ENCODE measurements at regions not wholly inside any gene's neighbourhood (a gene's known extent, or its start where the extent isn't known, plus 50 kb on each side); places are given as distances from the start of the nearest gene placed in this dataset.
A peak's percentile ranks its signal among the peaks of the same experiment; 100 is the strongest.
"Not testable (repeated sequence)": the region's sequence is repeated elsewhere in the genome, so short reads cannot be mapped to it uniquely, and the experiment has no call there.

GRCh38 chr6:50913105-50913770 is 94.6 kb downstream of the TFAP2B start:
- H3K9ac ChIP-seq (ENCODE audit: insufficient read depth in 1 of 2, low read length in 2 of 2), result no peak overlapping the region
- no peak overlapping the region for H3K27ac ChIP-seq (ENCODE audit: low read depth in 1 of 2, low read length in 1 of 2)
- H3K4me3 ChIP-seq, result no peak overlapping the region
- H3K4me1 ChIP-seq (ENCODE audit: control insufficient read depth in 5 of 5, insufficient read depth in 5 of 5, low read length in 5 of 5), result no peaks in the 10 kb centered on the region
- H3K9me3 ChIP-seq (ENCODE audit: control insufficient read depth in 4 of 4, insufficient read depth in 3 of 4, low read length in 3 of 4), result peaks cover 0 to 4% (median 3%) of the 10 kb centered on the region in 4 donors
- H3K36me3 ChIP-seq (ENCODE audit: control insufficient read depth in 4 of 4, insufficient read depth in 4 of 4, low read length in 4 of 4), result no peaks in the 10 kb centered on the region
- TF ChIP-seq CTCF (IDR thresholded peaks at IDR 0.05; ENCODE audit: control extremely low read depth, extremely low read depth), result no peak
- ATAC-seq (ENCODE audit: insufficient read depth, low FRiP score) (no peak), DNase-seq (no peak)
- WGBS, 2 donors, result 94% methylated on average over 20 of the region's 20 CpGs
- H3K27me3 ChIP-seq (ENCODE audit: control insufficient read depth in 3 of 3, insufficient read depth in 3 of 3, low read length in 2 of 3), result no peaks in the 10 kb centered on the region

GRCh38 chr6:50921378-50921777 is 102.7 kb downstream of the TFAP2B start:
- H3K27me3 ChIP-seq (ENCODE audit: control insufficient read depth in 3 of 3, insufficient read depth in 3 of 3, low read length in 2 of 3); H3K9ac ChIP-seq (ENCODE audit: insufficient read depth in 1 of 2, low read length in 2 of 2); H3K4me1 ChIP-seq (ENCODE audit: control insufficient read depth in 5 of 5, insufficient read depth in 5 of 5, low read length in 5 of 5); ATAC-seq (ENCODE audit: insufficient read depth, low FRiP score); H3K27ac ChIP-seq (ENCODE audit: low read depth in 1 of 2, low read length in 1 of 2); H3K4me3 ChIP-seq; H3K36me3 ChIP-seq (ENCODE audit: control insufficient read depth in 4 of 4, insufficient read depth in 4 of 4, low read length in 4 of 4); DNase-seq: not testable (repeated sequence)
- H3K9me3 ChIP-seq (ENCODE audit: control insufficient read depth in 4 of 4, insufficient read depth in 3 of 4, low read length in 3 of 4), result peaks cover 0 to 10% (median 0%) of the 10 kb centered on the region in 4 donors
- 92 to 94% methylated on average over 7 of the region's 7 CpGs for WGBS, 2 donors

GRCh38 chr6:50921968-50922367 is 103.3 kb downstream of the TFAP2B start:
- TF ChIP-seq CTCF (IDR thresholded peaks at IDR 0.05; ENCODE audit: control extremely low read depth, extremely low read depth), result no peak
- no peak for DNase-seq
- H3K36me3 ChIP-seq (ENCODE audit: control insufficient read depth in 4 of 4, insufficient read depth in 4 of 4, low read length in 4 of 4), result no peaks in the 10 kb centered on the region
- no peak overlapping the region for H3K27ac ChIP-seq (ENCODE audit: low read depth in 1 of 2, low read length in 1 of 2)
- H3K4me3 ChIP-seq, result no peak overlapping the region
- H3K4me1 ChIP-seq (ENCODE audit: control insufficient read depth in 5 of 5, insufficient read depth in 5 of 5, low read length in 5 of 5), result no peaks in the 10 kb centered on the region
- 96 to 100% methylated on average over 4 of the region's 4 CpGs for WGBS, 2 donors
- no peaks in the 10 kb centered on the region for H3K27me3 ChIP-seq (ENCODE audit: control insufficient read depth in 3 of 3, insufficient read depth in 3 of 3, low read length in 2 of 3)
- peaks cover 0 to 10% (median 0%) of the 10 kb centered on the region in 4 donors for H3K9me3 ChIP-seq (ENCODE audit: control insufficient read depth in 4 of 4, insufficient read depth in 3 of 4, low read length in 3 of 4)
- H3K9ac ChIP-seq (ENCODE audit: insufficient read depth in 1 of 2, low read length in 2 of 2), result no peak overlapping the region
- no peak for ATAC-seq (ENCODE audit: insufficient read depth, low FRiP score)

- no peaks in the 10 kb centered on the region for H3K4me1 ChIP-seq (ENCODE audit: control insufficient read depth in 5 of 5, insufficient read depth in 5 of 5, low read length in 5 of 5)
- DNase-seq, result peak in 2 of 3 donors; percentile 3 to 4
- WGBS, 2 donors, result 0% methylated on average over 1 of the region's 1 CpG
- TF ChIP-seq CTCF (IDR thresholded peaks at IDR 0.05; ENCODE audit: control extremely low read depth, extremely low read depth), result no peak
- H3K4me3 ChIP-seq, result no peak overlapping the region
- H3K9me3 ChIP-seq (ENCODE audit: control insufficient read depth in 4 of 4, insufficient read depth in 3 of 4, low read length in 3 of 4), result peaks cover 0 to 10% (median 0%) of the 10 kb centered on the region in 4 donors
- H3K27ac ChIP-seq (ENCODE audit: low read depth in 1 of 2, low read length in 1 of 2), result peak overlapping the region in 1 of 2 donors; percentile 33
- H3K27me3 ChIP-seq (ENCODE audit: control insufficient read depth in 3 of 3, insufficient read depth in 3 of 3, low read length in 2 of 3), result no peaks in the 10 kb centered on the region
- no peak overlapping the region for H3K9ac ChIP-seq (ENCODE audit: insufficient read depth in 1 of 2, low read length in 2 of 2)
- H3K36me3 ChIP-seq (ENCODE audit: control insufficient read depth in 4 of 4, insufficient read depth in 4 of 4, low read length in 4 of 4), result no peaks in the 10 kb centered on the region
- no peak for ATAC-seq (ENCODE audit: insufficient read depth, low FRiP score)
Measured at GRCh38 chr6:50922579-50923525, 104.2 kb downstream of the TFAP2B start.
